Fibroblast of lung (primary cell): ENCODE measurements at regions not wholly inside any gene's neighbourhood (a gene's known extent, or its start where the extent isn't known, plus 50 kb on each side); places are given as distances from the start of the nearest gene placed in this dataset.

Experiments used
- EZH2 ChIP-seq: IDR thresholded peaks from 2 replicates; pipeline ENCODE4 v1.5.1; 2012; ENCODE audit warnings: low read length, control low read depth, mild to moderate bottlenecking; ENCODE audit errors: missing control alignments
- TF ChIP-seq, protein P1 (sequence below), 2 donors: IDR thresholded peaks in 1 of 2; conservative IDR thresholded peaks in 1 of 2; 1 replicate in 1 of 2; 2 replicates in 1 of 2; pipeline ENCODE4 v1.5.1; 2011 to 2012; ENCODE audit warnings: low read length in 2 of 2, control low read depth in 1 of 2, inconsistent platforms in 1 of 2, low read depth in 1 of 2, mild to moderate bottlenecking in 1 of 2

DNA sequence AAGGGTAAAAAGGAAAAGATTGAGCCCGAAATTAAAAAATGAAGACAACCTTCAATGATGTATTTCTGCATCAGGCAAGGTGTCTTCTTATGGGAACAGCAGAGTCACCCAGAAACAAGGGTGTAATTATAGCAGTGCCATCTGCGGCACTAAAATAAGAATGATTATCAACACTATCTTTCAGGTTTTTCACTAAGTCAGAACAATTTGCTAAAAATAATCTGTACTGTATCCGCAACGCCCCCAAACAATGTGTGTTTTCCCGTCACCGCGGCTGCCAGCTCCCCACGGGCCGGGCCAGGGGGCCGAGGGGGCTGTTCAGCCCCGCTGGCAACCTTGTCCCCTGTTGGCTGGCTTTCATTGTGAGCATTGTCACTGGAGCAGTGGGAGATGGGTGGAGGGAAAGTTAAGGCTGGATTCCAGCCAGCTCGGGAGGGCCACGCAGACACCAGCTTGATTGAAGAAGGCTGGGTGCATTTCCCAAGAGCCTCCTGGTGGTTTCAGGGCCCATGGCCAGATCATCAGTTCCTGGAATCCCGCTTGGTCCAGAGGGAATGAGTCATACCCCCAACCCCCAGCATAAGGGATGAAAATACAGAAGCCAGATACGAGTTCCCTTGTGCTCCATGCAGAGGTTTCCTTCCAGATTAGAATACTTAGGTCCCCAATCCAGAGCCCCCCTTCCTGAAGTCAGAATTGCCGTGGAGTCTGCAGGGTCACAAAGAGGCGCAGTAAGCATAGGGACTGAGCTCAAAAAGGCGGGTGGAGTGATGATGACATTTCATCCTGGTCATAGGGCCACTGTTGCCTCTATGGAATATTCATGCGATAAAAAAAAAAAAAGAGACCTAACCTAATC, 90.2 kb upstream of the KLF13 start:
- TF ChIP-seq, protein P1, sequence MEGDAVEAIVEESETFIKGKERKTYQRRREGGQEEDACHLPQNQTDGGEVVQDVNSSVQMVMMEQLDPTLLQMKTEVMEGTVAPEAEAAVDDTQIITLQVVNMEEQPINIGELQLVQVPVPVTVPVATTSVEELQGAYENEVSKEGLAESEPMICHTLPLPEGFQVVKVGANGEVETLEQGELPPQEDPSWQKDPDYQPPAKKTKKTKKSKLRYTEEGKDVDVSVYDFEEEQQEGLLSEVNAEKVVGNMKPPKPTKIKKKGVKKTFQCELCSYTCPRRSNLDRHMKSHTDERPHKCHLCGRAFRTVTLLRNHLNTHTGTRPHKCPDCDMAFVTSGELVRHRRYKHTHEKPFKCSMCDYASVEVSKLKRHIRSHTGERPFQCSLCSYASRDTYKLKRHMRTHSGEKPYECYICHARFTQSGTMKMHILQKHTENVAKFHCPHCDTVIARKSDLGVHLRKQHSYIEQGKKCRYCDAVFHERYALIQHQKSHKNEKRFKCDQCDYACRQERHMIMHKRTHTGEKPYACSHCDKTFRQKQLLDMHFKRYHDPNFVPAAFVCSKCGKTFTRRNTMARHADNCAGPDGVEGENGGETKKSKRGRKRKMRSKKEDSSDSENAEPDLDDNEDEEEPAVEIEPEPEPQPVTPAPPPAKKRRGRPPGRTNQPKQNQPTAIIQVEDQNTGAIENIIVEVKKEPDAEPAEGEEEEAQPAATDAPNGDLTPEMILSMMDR (conservative IDR thresholded peaks at IDR 0.05 in 1 of 2, IDR thresholded peaks at IDR 0.05 in 1 of 2; ENCODE audit: low read depth in 1 of 2, low read length in 2 of 2), result peak in 1 of 2 donors; percentile 5
- TF ChIP-seq EZH2, result no peak
